ENCODE measurements at regions not wholly inside any gene's neighbourhood (a gene's known extent, or its start where the extent isn't known, plus 50 kb on each side); places are given as distances from the start of the nearest gene placed in this dataset.

DNA sequence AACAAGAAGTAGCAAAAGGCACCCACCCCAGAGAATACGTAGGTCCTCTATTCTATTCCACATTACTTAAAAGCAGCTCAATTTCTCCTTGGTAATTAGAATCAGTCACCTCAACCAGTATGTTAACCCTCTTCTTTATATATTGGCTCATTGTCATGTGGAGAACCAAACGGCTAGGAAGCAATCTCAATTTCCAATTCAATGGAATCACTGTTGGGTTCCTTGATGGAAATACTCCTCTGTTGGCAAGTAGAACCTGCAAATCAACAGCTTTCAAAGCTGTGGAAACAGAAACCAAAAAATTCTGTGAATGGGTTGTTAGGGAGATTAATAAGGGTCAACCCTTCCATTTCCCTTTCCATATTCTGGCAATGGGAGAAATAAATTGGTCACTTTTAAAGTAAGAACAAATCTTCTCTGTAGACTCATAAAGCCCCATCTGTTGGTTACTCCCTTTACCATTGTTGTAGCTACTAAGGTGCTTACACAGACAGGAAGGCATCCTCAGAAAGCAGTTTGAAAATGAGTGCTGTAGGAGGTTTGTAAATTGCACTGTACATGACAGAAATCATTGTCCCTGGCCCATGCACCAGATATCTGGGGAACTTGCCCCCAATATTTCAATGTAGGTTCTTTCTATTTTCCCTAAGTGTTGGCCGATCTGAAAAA is 138.6 kb upstream of the UFM1 start:
- Histone ChIP-seq H3K79me1 (ENCODE audit: insufficient read depth, low read depth, low read length, poor library complexity, severe bottlenecking) (no peaks in the 10 kb centered on the region), H3T11ph (ENCODE audit: low read length) (no peak overlapping the region), H2BK20ac (ENCODE audit: low read depth, low read length, poor library complexity, severe bottlenecking) (peak overlapping the region; percentile 49), H3K23me2 (ENCODE audit: insufficient read length, low read depth, low read length, poor library complexity, severe bottlenecking) (no peaks in the 10 kb centered on the region), H4K5ac (ENCODE audit: insufficient read length, low read depth, low read length) (no peak overlapping the region), H3K27me3 (ENCODE audit: insufficient read depth, low read length) (no peaks in the 10 kb centered on the region), H2BK12ac (ENCODE audit: insufficient read length, low read depth, low read length) (no peak overlapping the region), H3K4ac (ENCODE audit: low read depth, low read length) (no peak overlapping the region), H3K4me2 (ENCODE audit: insufficient read depth, insufficient read length, low read length) (peak overlapping the region; percentile 43), H3K27ac (ENCODE audit: insufficient read length, low read depth, low read length) (peak overlapping the region; percentile 30), H3K23ac (ENCODE audit: insufficient read length, low read depth, low read length) (no peak overlapping the region), H2BK5ac (ENCODE audit: insufficient read length, low read length) (no peak overlapping the region), H4K20me1 (ENCODE audit: control insufficient read depth, insufficient read depth, insufficient read length) (no peaks in the 10 kb centered on the region), H3K79me2 (ENCODE audit: insufficient read depth, low read length) (no peaks in the 10 kb centered on the region), H3K18ac (ENCODE audit: insufficient read length, low read depth, low read length) (no peak overlapping the region), H2AK5ac (ENCODE audit: insufficient read length, low read length) (no peak overlapping the region), H2BK15ac (ENCODE audit: low read depth, low read length) (no peak overlapping the region), H2AFZ (ENCODE audit: low read length) (no peak overlapping the region), H3K9me3 (ENCODE audit: control insufficient read depth, low read depth, low read length) (no peaks in the 10 kb centered on the region), H4K91ac (ENCODE audit: insufficient read length, low read depth, low read length) (no peak overlapping the region), H2BK120ac (ENCODE audit: low read depth, low read length, poor library complexity, severe bottlenecking) (peak overlapping the region; percentile 67), H3K14ac (ENCODE audit: insufficient read depth, low read length) (no peak overlapping the region), H4K8ac (replicated peaks; ENCODE audit: insufficient read length, low read depth, low read length) (no peak overlapping the region), H3K4me1 (ENCODE audit: insufficient read depth, low read length) (no peaks in the 10 kb centered on the region; the same call in 1 of the 2 replicates), H3K56ac (ENCODE audit: insufficient read length, low read depth, low read length) (no peak overlapping the region), H3K9ac (ENCODE audit: extremely low read depth, insufficient read length, low read length) (no peak overlapping the region)
- no peak for TF ChIP-seq CTCF (conservative IDR thresholded peaks at IDR 0.05)
- DNase-seq, result no peak
- Mint-ChIP-seq H3K27ac (peak overlapping the region; percentile 84 to 96 (median 87); a peak in 6 of 7 replicates), H3K4me1 (peaks cover 22 to 31% of the 10 kb centered on the region in 2 experiments), H3K27me3 (ENCODE audit: low read depth) (peaks cover 4% of the 10 kb centered on the region; the same call in 1 of the 2 replicates), H3K4me3 (peak overlapping the region in 1 of 2 experiments; percentile 61; a peak in 3 of 5 replicates), H3K36me3 (ENCODE audit: insufficient read depth in 1 of 3, low read depth in 3 of 3) (peaks cover 14 to 20% (median 14%) of the 10 kb centered on the region in 3 experiments; a peak in 6 of 7 replicates), H3K9me3 (peaks cover 14 to 15% of the 10 kb centered on the region in 2 experiments)
- no CpG with 5 or more reads among the region's 3 CpGs for WGBS (ENCODE audit: extremely low coverage, insufficient read length, low lambda C conversion rate)

Measured in H9 (cell line).